IPS-18c (cell line): ENCODE measurements at regions not wholly inside any gene's neighbourhood (a gene's known extent, or its start where the extent isn't known, plus 50 kb on each side); places are given as distances from the start of the nearest gene placed in this dataset.
"Not testable (repeated sequence)": the region's sequence is repeated elsewhere in the genome, so short reads cannot be mapped to it uniquely, and the experiment has no call there.

Experiments
- H3K4me3 ChIP-seq: 2 replicates; pipeline ENCODE4 v1.7.0; 2013; ENCODE audit warnings: low read depth, mild to moderate bottlenecking, low read length, moderate library complexity; ENCODE audit not compliant: insufficient read depth
- H3K9me3 ChIP-seq: one replicate; pipeline ENCODE4 v1.6.1; 2013; ENCODE audit warnings: mild to moderate bottlenecking, low read length, moderate library complexity; ENCODE audit not compliant: control insufficient read depth, insufficient read depth

- no peak overlapping the region for H3K4me3 ChIP-seq
- H3K9me3 ChIP-seq = peaks cover 3% of the 10 kb centered on the region
These were observed 278.3 kb downstream of the KCNJ2 start for GRCh38 chr17:70447588-70447987.

DNA sequence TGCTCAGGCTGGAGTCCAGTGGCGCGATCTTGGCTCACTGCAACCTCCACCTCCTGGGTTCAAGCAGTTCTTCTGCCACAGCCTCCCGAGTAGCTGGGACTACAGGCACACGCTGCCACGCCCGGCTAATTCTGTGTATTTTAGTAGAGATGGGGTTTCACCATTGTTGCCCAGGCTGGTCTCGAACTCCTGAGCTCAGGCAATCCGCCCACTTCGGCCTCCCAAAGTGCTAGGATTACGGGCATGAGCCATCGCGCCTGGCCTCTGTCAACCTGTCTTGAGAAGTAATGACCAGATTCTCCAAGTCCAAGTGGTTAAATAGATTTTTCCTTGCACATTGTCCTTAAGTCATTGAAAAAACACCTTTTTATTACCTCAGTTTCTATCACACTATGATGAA lies 283.7 kb downstream of the KCNJ2 start:
- H3K9me3 ChIP-seq = not testable (repeated sequence)

DNA sequence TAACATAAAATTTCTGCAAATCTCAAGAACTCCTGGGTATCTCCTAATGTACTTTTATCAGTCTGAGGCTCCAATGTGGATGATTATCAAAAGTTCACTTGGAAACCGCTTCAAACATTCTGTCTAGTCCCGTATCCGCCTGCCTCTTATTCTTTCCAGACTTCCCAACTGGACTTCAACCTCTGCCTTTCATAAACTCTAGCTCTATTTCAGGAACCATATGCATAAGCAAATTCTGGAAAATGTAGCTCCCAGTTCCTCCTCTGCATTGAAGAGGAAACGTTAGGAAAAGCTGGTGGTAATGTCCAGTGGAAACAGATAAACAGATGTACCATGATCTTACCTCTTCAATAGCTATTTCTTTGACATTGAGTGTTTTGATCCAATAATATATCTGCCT lies 285.0 kb downstream of the KCNJ2 start:
- no peak overlapping the region for H3K4me3 ChIP-seq
- H3K9me3 ChIP-seq = peaks cover 2% of the 10 kb centered on the region

More for the DNA sequence above, 283.7 kb downstream of the KCNJ2 start:
- H3K4me3 ChIP-seq = not testable (repeated sequence)

DNA sequence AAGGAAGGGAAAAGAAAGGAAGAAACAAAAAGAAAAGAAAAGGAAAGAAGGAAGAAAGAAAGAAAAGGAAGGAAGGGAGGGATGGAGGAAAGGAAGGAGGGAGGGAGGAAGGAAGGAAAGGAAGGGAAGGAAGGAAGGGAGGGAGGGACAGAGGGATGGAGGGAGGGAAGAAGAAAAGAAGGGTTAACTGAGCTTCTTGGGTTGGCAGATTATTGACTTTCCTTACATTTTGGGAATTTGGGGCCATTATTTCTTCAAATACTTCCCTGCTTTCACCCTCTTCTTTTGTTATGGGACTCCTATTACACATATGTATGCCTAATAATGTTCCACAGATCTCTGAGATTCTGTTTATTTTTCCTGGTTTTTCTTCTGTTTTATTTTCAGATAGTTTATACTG lies 285.6 kb downstream of the KCNJ2 start:
- Histone ChIP-seq H3K9me3 (peaks cover 2% of the 10 kb centered on the region), H3K4me3 (no peak overlapping the region)

DNA sequence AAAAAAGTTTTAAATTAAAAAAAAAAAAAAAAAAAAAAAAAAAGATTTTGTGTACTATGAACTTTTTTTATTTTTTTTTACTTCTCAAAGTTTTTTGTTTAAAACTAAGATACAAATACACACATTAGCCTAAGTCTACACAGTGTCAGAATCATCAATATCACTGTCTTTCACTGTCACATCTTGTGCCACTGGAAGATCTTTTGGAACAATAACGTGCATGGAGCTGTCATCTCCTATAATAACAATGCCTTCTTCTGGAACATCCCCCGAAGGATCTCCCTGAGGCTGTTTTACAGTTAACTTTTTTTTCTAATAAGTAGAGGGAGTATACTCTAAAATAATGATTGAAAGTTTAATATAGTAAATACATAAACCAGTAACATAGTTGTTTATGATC lies 295.7 kb downstream of the KCNJ2 start:
- Histone ChIP-seq H3K4me3 (no peak overlapping the region), H3K9me3 (no peaks in the 10 kb centered on the region)

- H3K4me3 ChIP-seq = no peak overlapping the region
- no peaks in the 10 kb centered on the region for H3K9me3 ChIP-seq
These were observed 299.3 kb downstream of the KCNJ2 start for GRCh38 chr17:70468661-70469060.

GRCh38 chr17:70473049-70473448 lies 303.7 kb downstream of the KCNJ2 start:
- H3K9me3 ChIP-seq = no peaks in the 10 kb centered on the region

DNA sequence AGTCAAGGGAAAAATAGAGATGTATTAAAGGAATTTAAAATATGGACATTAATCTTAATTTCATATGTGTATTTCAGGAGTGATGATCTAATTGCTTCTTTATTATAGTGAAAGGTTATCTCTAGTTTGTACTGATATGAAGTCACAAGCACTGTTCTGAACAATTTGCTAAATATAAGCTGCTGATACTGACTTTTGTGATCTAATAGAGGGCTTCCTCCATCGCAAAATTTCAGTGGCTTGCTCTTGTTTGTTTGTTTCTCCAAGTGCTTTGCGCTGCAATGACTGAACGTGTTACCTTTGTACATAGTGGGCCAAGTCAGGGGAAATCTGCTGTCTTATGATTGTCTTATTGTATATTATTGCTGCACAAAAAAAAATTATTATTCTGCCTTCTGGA lies 307.0 kb downstream of the KCNJ2 start:
- no peaks in the 10 kb centered on the region for H3K9me3 ChIP-seq
- H3K4me3 ChIP-seq = no peak overlapping the region

More at GRCh38 chr17:70473049-70473448, 303.7 kb downstream of the KCNJ2 start:
- H3K4me3 ChIP-seq = no peak overlapping the region

- H3K4me3 ChIP-seq = no peak overlapping the region
- H3K9me3 ChIP-seq = no peaks in the 10 kb centered on the region
These were observed 309.6 kb downstream of the KCNJ2 start for GRCh38 chr17:70478902-70479301.

DNA sequence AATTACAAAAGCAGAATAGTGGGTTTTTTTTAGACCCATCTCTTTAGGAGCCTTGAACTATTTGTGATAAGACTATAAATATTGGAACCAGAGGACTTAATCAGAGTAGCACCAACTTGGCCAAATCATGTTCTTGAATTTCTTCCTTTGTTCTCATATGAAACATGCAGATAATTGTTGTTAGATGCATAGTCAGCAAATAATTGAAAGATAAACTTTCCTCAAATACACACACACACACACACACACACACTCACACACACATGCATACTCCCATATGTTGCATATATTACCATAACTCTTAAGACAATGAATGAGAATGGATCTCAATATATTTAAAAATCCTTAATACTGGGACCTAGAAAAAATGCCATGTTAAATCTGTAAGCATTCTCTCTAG lies 310.4 kb downstream of the KCNJ2 start:
- Histone ChIP-seq H3K9me3 (no peaks in the 10 kb centered on the region), H3K4me3 (no peak overlapping the region)

DNA sequence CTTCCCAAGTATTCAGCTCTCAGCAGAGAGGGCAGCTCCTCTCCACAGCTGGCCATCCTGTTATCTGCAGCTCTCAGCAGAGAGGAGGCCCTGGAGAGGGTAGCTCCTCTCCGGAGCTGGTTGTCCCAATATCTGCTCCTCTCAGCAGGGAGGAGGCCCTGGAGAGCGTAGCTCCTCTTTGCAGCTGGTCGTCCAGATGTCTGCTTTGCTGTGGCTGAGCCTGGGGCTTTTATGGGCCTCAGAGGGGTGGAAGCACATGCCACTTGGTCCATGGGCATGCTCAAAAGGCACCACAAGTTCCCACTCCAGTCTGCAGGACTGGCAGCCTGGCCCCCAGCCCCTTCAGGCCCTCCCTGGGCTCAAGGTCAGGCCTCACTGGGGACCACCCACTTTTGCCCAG lies 314.3 kb downstream of the KCNJ2 start:
- Histone ChIP-seq H3K4me3 (no peak overlapping the region), H3K9me3 (no peaks in the 10 kb centered on the region)

DNA sequence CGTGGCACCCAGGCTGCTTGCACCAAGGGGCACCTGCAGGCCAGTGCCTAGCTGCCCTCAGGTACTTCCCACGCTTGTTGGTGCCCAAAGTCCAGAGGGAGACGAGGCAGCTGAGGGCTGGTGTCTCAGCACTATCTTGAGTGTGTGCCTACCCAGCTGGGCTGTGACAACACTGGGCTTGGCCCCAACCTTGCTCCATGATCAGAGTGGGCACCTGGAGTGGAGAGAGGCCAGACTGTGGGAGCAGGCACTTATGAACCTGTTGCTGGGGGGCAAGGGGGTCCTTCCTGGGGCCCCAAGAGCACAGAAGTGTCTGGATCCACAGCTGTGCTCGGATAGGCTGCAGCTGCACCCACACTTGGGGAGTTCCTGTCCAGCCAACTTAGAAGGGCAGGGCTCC lies 314.7 kb downstream of the KCNJ2 start:
- Histone ChIP-seq H3K4me3 (no peak overlapping the region), H3K9me3 (no peaks in the 10 kb centered on the region)

DNA sequence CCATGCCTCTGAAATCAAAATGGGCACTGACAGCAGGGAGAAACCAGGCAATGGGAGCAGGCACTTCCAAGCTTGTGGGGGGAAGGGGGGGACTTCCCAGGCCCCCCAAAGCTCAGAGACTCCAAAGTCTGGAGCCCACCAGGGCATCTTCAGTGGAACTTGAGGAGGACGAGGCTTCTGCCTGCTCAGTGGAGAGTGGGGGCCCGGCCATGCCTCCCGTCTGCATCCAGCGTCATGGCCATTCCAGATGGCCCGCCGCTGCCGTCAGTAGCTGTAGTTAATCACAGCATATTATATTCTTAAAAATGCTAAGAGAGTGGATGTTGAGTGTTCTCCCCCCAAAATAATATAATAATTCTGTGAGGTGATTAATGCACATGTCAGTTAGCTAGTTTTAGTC lies 315.2 kb downstream of the KCNJ2 start:
- H3K4me3 ChIP-seq = no peak overlapping the region

DNA sequence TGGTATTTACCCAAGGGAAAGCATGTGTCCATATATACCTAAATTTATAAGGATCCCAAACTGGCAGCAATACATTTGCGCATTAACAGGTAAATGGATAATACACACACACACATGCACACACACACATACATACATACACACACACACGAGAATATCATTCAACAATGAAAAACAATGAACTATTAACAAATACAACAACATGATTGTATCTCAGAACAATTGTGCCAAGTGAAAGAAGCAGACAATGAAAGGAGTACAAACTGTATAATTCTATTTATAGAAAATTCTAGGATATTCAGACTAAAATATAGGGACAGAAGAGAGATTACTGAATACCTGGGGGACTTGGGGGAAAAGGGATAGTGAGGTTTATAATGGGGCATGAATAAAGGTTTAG lies 323.0 kb downstream of the KCNJ2 start:
- Histone ChIP-seq H3K4me3 (no peak overlapping the region), H3K9me3 (no peaks in the 10 kb centered on the region)

More for the DNA sequence above, 315.2 kb downstream of the KCNJ2 start:
- no peaks in the 10 kb centered on the region for H3K9me3 ChIP-seq

- Histone ChIP-seq H3K4me3 (no peak overlapping the region), H3K9me3 (no peaks in the 10 kb centered on the region)
These were observed 324.0 kb downstream of the KCNJ2 start for GRCh38 chr17:70493277-70493874.

GRCh38 chr17:70498631-70499030 lies 329.3 kb downstream of the KCNJ2 start:
- H3K4me3 ChIP-seq = no peak overlapping the region
- no peaks in the 10 kb centered on the region for H3K9me3 ChIP-seq

- H3K9me3 ChIP-seq = no peaks in the 10 kb centered on the region
- no peak overlapping the region for H3K4me3 ChIP-seq
These were observed 329.9 kb downstream of the KCNJ2 start for GRCh38 chr17:70499067-70499786.

GRCh38 chr17:70503449-70503848 lies 334.1 kb downstream of the KCNJ2 start:
- Histone ChIP-seq H3K9me3 (no peaks in the 10 kb centered on the region), H3K4me3 (no peak overlapping the region)

- H3K9me3 ChIP-seq = no peaks in the 10 kb centered on the region
- no peak overlapping the region for H3K4me3 ChIP-seq
These were observed 341.0 kb downstream of the KCNJ2 start for GRCh38 chr17:70510288-70510687.
